Activated CD4-positive, CD25-positive, alpha-beta regulatory T cell treated with anti-CD3 and anti-CD28 coated beads, Interleukin-2, amount 50 U/mL, for 24 hours (primary cell): ENCODE measurements at regions not wholly inside any gene's neighbourhood (a gene's known extent, or its start where the extent isn't known, plus 50 kb on each side); places are given as distances from the start of the nearest gene placed in this dataset.

Experiments
- ATAC-seq, 2 donors: fragments of 150-1000 bp; cut with Tn5 transposase; one replicate each; pipeline ENCODE4 v1.10.0; 2021; ENCODE audit warnings: mild to moderate bottlenecking in 1 of 2, moderate library complexity in 1 of 2

- no peak for ATAC-seq
Measured at GRCh38 chr2:221675201-221675908, 103.3 kb upstream of the EPHA4 start.

- no peak for ATAC-seq
Measured at GRCh38 chr2:221674446-221674845, 102.3 kb upstream of the EPHA4 start.

- ATAC-seq = no peak
Measured at GRCh38 chr2:221673248-221673647, 101.1 kb upstream of the EPHA4 start.

- ATAC-seq = no peak
Measured at GRCh38 chr2:221671515-221671914, 99.4 kb upstream of the EPHA4 start.

- no peak for ATAC-seq
Measured at GRCh38 chr2:221662689-221663391, 90.7 kb upstream of the EPHA4 start.

GRCh38 chr2:221657806-221658205 is 85.7 kb upstream of the EPHA4 start:
- no peak for ATAC-seq

- ATAC-seq = no peak
Measured at GRCh38 chr2:221655300-221655699, 83.2 kb upstream of the EPHA4 start.

GRCh38 chr2:221653182-221653581 is 81.1 kb upstream of the EPHA4 start:
- no peak for ATAC-seq

- no peak for ATAC-seq
Measured at GRCh38 chr2:221649051-221649775, 77.1 kb upstream of the EPHA4 start.

GRCh38 chr2:221642447-221642846 is 70.3 kb upstream of the EPHA4 start:
- no peak for ATAC-seq

- peak in 1 of 2 donors; percentile 13 for ATAC-seq
Measured at GRCh38 chr2:221641181-221641871, 69.2 kb upstream of the EPHA4 start.

GRCh38 chr2:221640686-221641085 is 68.6 kb upstream of the EPHA4 start:
- ATAC-seq = no peak

GRCh38 chr2:221637851-221638250 is 65.7 kb upstream of the EPHA4 start:
- ATAC-seq = no peak

GRCh38 chr2:221635949-221636348 is 63.8 kb upstream of the EPHA4 start:
- ATAC-seq = no peak

GRCh38 chr2:221629468-221629867 is 57.4 kb upstream of the EPHA4 start:
- no peak for ATAC-seq

- ATAC-seq = no peak
Measured at GRCh38 chr2:221624475-221624874, 52.4 kb upstream of the EPHA4 start.
